GM19455 (cell line): ENCODE measurements at regions not wholly inside any gene's neighbourhood (a gene's known extent, or its start where the extent isn't known, plus 50 kb on each side); places are given as distances from the start of the nearest gene placed in this dataset.

Source experiments
- ATAC-seq: cut with Tn5 transposase; IDR thresholded peaks from one replicate; pipeline ENCODE4 v1.9.1; 2021; ENCODE audit not compliant: unreplicated experiment

GRCh38 chr5:68648944-68649857 is 433.6 kb downstream of the PIK3R1 start:
- no peak for ATAC-seq

- ATAC-seq = no peak
Measured at GRCh38 chr5:68652534-68652965, 437.0 kb downstream of the PIK3R1 start.

GRCh38 chr5:68653471-68653870 is 437.9 kb downstream of the PIK3R1 start:
- ATAC-seq = no peak

- ATAC-seq = no peak
Measured at GRCh38 chr5:68657055-68657961, 436.5 kb upstream of the SLC30A5 start.

GRCh38 chr5:68658810-68659372 is 434.9 kb upstream of the SLC30A5 start:
- ATAC-seq = no peak

- no peak for ATAC-seq
Measured at GRCh38 chr5:68659881-68660280, 433.9 kb upstream of the SLC30A5 start.

- no peak for ATAC-seq
Measured at GRCh38 chr5:68661237-68661636, 432.6 kb upstream of the SLC30A5 start.

GRCh38 chr5:68662804-68663307 is 431.0 kb upstream of the SLC30A5 start:
- ATAC-seq = no peak

- no peak for ATAC-seq
Measured at GRCh38 chr5:68669864-68670575, 423.8 kb upstream of the SLC30A5 start.

- no peak for ATAC-seq
Measured at GRCh38 chr5:68673106-68673822, 420.6 kb upstream of the SLC30A5 start.

GRCh38 chr5:68673823-68674180 is 420.0 kb upstream of the SLC30A5 start:
- no peak for ATAC-seq

- ATAC-seq = no peak
Measured at GRCh38 chr5:68679041-68679440, 414.8 kb upstream of the SLC30A5 start.

GRCh38 chr5:68680366-68680765 is 413.4 kb upstream of the SLC30A5 start:
- ATAC-seq = no peak

- ATAC-seq = no peak
Measured at GRCh38 chr5:68681929-68682328, 411.9 kb upstream of the SLC30A5 start.

- no peak for ATAC-seq
Measured at GRCh38 chr5:68682400-68683160, 411.2 kb upstream of the SLC30A5 start.

GRCh38 chr5:68683632-68684036 is 410.2 kb upstream of the SLC30A5 start:
- no peak for ATAC-seq

GRCh38 chr5:68685863-68686262 is 408.0 kb upstream of the SLC30A5 start:
- no peak for ATAC-seq

GRCh38 chr5:68688547-68688946 is 405.3 kb upstream of the SLC30A5 start:
- ATAC-seq = no peak

- no peak for ATAC-seq
Measured at GRCh38 chr5:68689010-68689409, 404.8 kb upstream of the SLC30A5 start.
